Keratinocyte (primary cell): ENCODE measurements at regions not wholly inside any gene's neighbourhood (a gene's known extent, or its start where the extent isn't known, plus 50 kb on each side); places are given as distances from the start of the nearest gene placed in this dataset.

ENCODE experiments used
- DNase-seq: peaks from one replicate; pipeline ENCODE4 v3.0.0-alpha.2; 2011; ENCODE audit warnings: low read depth, missing footprints, low spot score
- FAIRE-seq: peaks from 2 replicates; lab custom pipeline; 2011; peaks lifted over from hg19 to GRCh38; lab: Jason Lieb, UNC
- H2AFZ ChIP-seq: 2 replicates; pipeline ENCODE4 v1.6.0; 2012; ENCODE audit warnings: low read length, control low read depth, inconsistent platforms; ENCODE audit not compliant: control insufficient read depth
- H3K27ac ChIP-seq: 2 replicates; pipeline ENCODE4 v1.5.1; 2011; ENCODE audit warnings: low read length; ENCODE audit not compliant: control insufficient read depth, insufficient read depth
- H3K27me3 ChIP-seq: 3 replicates; pipeline ENCODE4 v1.6.0; 2011; ENCODE audit warnings: low read length; ENCODE audit not compliant: control insufficient read depth, insufficient read depth; ENCODE audit errors: extremely low read depth
- H3K36me3 ChIP-seq, 2 experiments: 2 replicates in 1 of 2; 3 replicates in 1 of 2; pipeline ENCODE4 v1.5.1; 2011; ENCODE audit warnings: low read length in 2 of 2, mild to moderate bottlenecking in 1 of 2; ENCODE audit not compliant: control insufficient read depth in 2 of 2, insufficient read depth in 2 of 2; ENCODE audit errors: extremely low read depth in 1 of 2
- H3K4me1 ChIP-seq: 3 replicates; pipeline ENCODE4 v1.5.1; 2011; ENCODE audit warnings: low read length; ENCODE audit not compliant: control insufficient read depth, insufficient read depth; ENCODE audit errors: extremely low read depth
- H3K4me2 ChIP-seq: 3 replicates; pipeline ENCODE4 v1.6.0; 2011; ENCODE audit warnings: low read depth, low read length; ENCODE audit not compliant: control insufficient read depth, insufficient read depth; ENCODE audit errors: extremely low read depth
- H3K4me3 ChIP-seq, 3 experiments: fragments of 200-600 bp in 1 of 3; sonication (generic) in 1 of 3; 2 replicates in 2 of 3; 3 replicates in 1 of 3; pipeline ENCODE4 v1.5.1; 2011 to 2016; ENCODE audit warnings: low read length in 3 of 3, mild to moderate bottlenecking in 3 of 3, control low read depth in 2 of 3, inconsistent platforms in 1 of 3, low read depth in 1 of 3, mixed read lengths in 1 of 3, mixed run types in 1 of 3, moderate library complexity in 1 of 3; ENCODE audit not compliant: control insufficient read depth in 2 of 3, insufficient read depth in 2 of 3; ENCODE audit errors: extremely low read depth in 1 of 3
- H3K79me2 ChIP-seq: 2 replicates; pipeline ENCODE4 v1.6.0; 2012; ENCODE audit warnings: low read length; ENCODE audit not compliant: control insufficient read depth, insufficient read depth
- H3K9ac ChIP-seq: 3 replicates; pipeline ENCODE4 v1.6.0; 2011; ENCODE audit warnings: low read length; ENCODE audit not compliant: control insufficient read depth, insufficient read depth; ENCODE audit errors: extremely low read depth
- H3K9me1 ChIP-seq: 3 replicates; pipeline ENCODE4 v1.6.0; 2011; ENCODE audit warnings: low read length; ENCODE audit not compliant: control insufficient read depth, insufficient read depth; ENCODE audit errors: extremely low read depth
- H3K9me3 ChIP-seq: 2 replicates; pipeline ENCODE4 v1.5.1; 2012; ENCODE audit warnings: low read depth, low read length; ENCODE audit not compliant: control insufficient read depth
- H4K20me1 ChIP-seq: 3 replicates; pipeline ENCODE4 v1.6.0; 2011; ENCODE audit warnings: low read length; ENCODE audit not compliant: control insufficient read depth, insufficient read depth; ENCODE audit errors: extremely low read depth
- EZH2 ChIP-seq: IDR thresholded peaks from one replicate; pipeline ENCODE4 v1.6.1; 2012; ENCODE audit warnings: inconsistent platforms, mild to moderate bottlenecking, low read length, moderate library complexity
- dilution Hi-C: fragments of 300-500 bp; cut with MboI; formaldehyde crosslinking; loops from one replicate; pipeline ENCODE4 v1.7.0; 2020; ENCODE audit warnings: low sequenced_read_pairs; ENCODE audit not compliant: extremely low pct_ligation_motif_present
- TF ChIP-seq, protein P1 (sequence below), 3 experiments: IDR thresholded peaks in 1 of 3; conservative IDR thresholded peaks in 1 of 3; optimal IDR thresholded peaks in 1 of 3; 2 replicates in 2 of 3; 3 replicates in 1 of 3; pipeline versions ENCODE3 to v1.5.1; 2011; ENCODE audit warnings: low read length in 3 of 3, mild to moderate bottlenecking in 3 of 3, moderate library complexity in 2 of 3, control low read depth in 1 of 3, inconsistent platforms in 1 of 3; ENCODE audit not compliant: insufficient read depth in 2 of 3; ENCODE audit errors: extremely low read depth in 1 of 3

DNA sequence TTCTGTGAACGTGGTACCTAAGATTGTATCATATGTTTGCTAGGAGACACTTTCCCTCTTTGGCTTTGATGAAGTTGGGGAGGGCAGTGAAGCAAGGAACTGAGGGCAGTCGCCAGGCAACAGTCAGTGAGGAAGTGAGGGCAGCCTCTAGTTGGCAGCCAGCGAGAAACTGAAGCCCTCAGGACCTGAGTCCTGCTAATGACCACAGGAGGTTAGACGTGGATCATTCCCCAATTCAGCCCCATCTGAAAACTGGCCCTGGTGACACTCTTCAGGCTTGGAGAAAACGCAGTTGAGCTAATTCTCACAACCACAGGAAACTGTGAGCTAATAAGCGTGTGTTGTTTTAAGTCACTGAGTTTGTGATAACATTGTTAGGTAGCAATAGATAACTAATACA, 84.5 kb upstream of the REG3G start:
- H3K79me2 ChIP-seq: no peaks in the 10 kb centered on the region
- H3K4me3 ChIP-seq: no peak overlapping the region
- H3K9me3 ChIP-seq: peaks cover 2% of the 10 kb centered on the region
- H3K9me1 ChIP-seq: no peaks in the 10 kb centered on the region
- dilution Hi-C loops: no loop called here
- no peaks in the 10 kb centered on the region for H3K27me3 ChIP-seq
- no peaks in the 10 kb centered on the region for H3K4me1 ChIP-seq
- H4K20me1 ChIP-seq: no peaks in the 10 kb centered on the region
- H3K9ac ChIP-seq: no peak overlapping the region
- H3K4me2 ChIP-seq: no peak overlapping the region
- no peak overlapping the region for H3K27ac ChIP-seq
- DNase-seq (no peak), FAIRE-seq (no peak)
- TF ChIP-seq, protein P1, sequence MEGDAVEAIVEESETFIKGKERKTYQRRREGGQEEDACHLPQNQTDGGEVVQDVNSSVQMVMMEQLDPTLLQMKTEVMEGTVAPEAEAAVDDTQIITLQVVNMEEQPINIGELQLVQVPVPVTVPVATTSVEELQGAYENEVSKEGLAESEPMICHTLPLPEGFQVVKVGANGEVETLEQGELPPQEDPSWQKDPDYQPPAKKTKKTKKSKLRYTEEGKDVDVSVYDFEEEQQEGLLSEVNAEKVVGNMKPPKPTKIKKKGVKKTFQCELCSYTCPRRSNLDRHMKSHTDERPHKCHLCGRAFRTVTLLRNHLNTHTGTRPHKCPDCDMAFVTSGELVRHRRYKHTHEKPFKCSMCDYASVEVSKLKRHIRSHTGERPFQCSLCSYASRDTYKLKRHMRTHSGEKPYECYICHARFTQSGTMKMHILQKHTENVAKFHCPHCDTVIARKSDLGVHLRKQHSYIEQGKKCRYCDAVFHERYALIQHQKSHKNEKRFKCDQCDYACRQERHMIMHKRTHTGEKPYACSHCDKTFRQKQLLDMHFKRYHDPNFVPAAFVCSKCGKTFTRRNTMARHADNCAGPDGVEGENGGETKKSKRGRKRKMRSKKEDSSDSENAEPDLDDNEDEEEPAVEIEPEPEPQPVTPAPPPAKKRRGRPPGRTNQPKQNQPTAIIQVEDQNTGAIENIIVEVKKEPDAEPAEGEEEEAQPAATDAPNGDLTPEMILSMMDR (optimal IDR thresholded peaks at IDR 0.05 in 1 of 3, IDR thresholded peaks at IDR 0.05 in 1 of 3, conservative IDR thresholded peaks at IDR 0.05 in 1 of 3; ENCODE audit: extremely low read depth in 1 of 3, insufficient read depth in 2 of 3, low read length in 3 of 3): no peak
- no peak for TF ChIP-seq EZH2
- H3K36me3 ChIP-seq: no peaks in the 10 kb centered on the region
- H2AFZ ChIP-seq: no peak overlapping the region

DNA sequence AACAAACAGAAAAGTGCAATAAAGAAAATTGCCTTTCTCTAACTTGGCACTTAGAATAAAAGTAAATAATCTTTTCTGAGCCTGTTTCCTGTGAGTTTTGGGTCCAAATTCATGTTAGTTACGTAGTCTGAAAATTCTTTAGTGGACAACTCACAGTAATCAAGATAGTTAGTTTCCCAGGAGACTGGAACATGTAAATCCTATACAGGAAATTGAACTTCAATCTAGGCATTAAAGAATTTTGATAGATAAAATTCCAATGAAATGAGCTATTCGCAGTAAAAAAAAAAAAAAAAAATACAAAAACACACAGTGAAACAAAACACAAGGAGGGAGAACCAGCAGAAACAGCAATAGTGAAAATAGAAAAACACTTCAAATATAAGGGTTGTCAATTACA, 83.8 kb upstream of the REG3G start:
- DNase-seq: no peak
- Histone ChIP-seq H3K4me1 (no peaks in the 10 kb centered on the region), H2AFZ (no peak overlapping the region), H3K9me3 (peaks cover 2% of the 10 kb centered on the region), H3K9me1 (no peaks in the 10 kb centered on the region), H3K79me2 (no peaks in the 10 kb centered on the region), H3K4me2 (no peak overlapping the region), H3K27me3 (no peaks in the 10 kb centered on the region), H3K36me3 (no peaks in the 10 kb centered on the region), H3K4me3 (no peak overlapping the region), H3K27ac (no peak overlapping the region), H4K20me1 (no peaks in the 10 kb centered on the region), H3K9ac (no peak overlapping the region)
- no peak for FAIRE-seq
- dilution Hi-C loops: no loop called here
- no peak for TF ChIP-seq EZH2
- TF ChIP-seq, protein P1 (optimal IDR thresholded peaks at IDR 0.05 in 1 of 3, IDR thresholded peaks at IDR 0.05 in 1 of 3, conservative IDR thresholded peaks at IDR 0.05 in 1 of 3; ENCODE audit: extremely low read depth in 1 of 3, insufficient read depth in 2 of 3, low read length in 3 of 3): no peak
